VCaP (cell line): ENCODE measurements at regions not wholly inside any gene's neighbourhood (a gene's known extent, or its start where the extent isn't known, plus 50 kb on each side); places are given as distances from the start of the nearest gene placed in this dataset.

Source experiments
- H3K27ac ChIP-seq: fragments of 450-650 bp; 2 replicates; pipeline ENCODE4 v1.5.1; 2017
- TF ChIP-seq, protein P1 (sequence below): fragments of 450-650 bp; conservative IDR thresholded peaks from 2 replicates; pipeline ENCODE4 v1.5.1; 2017; ENCODE audit warnings: mild to moderate bottlenecking, moderate library complexity

DNA sequence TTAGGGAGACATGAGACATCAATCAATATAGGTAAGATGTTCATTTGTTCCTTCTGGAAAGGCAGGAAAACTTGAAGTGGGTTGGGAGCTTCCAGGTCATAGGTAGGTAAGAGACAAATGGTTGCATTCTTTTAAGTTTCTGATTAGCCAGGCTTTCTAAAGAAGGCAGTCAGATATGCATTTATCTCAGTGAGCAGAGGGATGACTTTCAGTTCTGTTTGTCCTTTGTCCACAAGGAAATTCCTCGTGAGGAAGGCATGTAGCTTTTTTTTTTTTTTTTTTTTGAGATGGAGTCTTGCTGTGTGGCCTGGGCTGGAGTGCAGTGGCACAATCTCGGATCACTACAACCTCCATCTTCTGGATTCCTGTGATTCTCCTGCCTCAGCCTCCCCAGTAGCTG lies 155.3 kb upstream of the ABCA1 start:
- H3K27ac ChIP-seq, result no peak overlapping the region
- TF ChIP-seq, protein P1, sequence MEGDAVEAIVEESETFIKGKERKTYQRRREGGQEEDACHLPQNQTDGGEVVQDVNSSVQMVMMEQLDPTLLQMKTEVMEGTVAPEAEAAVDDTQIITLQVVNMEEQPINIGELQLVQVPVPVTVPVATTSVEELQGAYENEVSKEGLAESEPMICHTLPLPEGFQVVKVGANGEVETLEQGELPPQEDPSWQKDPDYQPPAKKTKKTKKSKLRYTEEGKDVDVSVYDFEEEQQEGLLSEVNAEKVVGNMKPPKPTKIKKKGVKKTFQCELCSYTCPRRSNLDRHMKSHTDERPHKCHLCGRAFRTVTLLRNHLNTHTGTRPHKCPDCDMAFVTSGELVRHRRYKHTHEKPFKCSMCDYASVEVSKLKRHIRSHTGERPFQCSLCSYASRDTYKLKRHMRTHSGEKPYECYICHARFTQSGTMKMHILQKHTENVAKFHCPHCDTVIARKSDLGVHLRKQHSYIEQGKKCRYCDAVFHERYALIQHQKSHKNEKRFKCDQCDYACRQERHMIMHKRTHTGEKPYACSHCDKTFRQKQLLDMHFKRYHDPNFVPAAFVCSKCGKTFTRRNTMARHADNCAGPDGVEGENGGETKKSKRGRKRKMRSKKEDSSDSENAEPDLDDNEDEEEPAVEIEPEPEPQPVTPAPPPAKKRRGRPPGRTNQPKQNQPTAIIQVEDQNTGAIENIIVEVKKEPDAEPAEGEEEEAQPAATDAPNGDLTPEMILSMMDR, result no peak

DNA sequence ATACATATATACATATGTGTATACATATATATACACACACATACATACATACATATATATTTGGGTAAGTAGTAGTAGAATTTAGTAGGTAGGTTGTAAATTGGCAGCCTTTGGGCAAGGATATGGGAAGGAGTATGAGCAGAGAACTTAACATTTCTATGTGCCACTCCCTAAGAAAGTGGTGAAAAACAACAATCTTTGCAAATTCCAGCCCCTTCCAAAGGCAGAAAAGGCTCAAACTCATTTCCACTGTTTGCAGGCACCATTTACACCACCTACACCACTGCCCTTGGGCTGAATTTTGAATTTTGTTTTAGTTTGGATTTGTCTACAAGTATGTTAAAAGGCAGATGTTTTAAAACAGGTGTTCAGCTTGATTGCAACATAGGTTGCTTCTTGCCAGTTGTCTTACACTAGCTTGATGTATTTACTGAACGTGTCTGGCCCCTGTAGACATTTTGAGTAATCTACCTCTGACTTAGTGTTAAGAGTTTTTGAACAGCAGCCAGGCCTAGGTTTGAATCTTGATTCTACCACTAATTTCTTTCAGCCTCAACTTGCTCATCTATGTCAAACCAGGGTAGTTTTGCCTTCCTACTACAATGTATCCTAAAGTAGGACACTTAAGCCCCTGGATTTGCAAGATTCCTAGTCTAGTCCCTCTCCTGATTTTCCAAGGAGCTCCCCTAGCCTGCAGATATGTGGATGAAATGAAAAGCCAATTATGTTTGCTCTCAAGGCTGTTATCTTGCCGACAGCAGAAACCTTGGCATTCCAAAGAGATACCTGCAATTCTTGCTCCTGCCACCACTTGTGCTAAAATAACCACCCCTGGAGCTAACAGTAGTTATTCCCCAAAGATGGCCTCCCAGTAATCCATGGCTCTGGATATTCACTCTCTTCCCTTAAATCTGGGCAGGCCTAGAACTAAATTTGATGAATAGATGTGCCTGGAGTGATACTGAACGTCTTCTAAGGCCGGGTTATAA lies 156.2 kb upstream of the SLC44A1 start:
- TF ChIP-seq, protein P1, result no peak
- no peak overlapping the region for H3K27ac ChIP-seq

DNA sequence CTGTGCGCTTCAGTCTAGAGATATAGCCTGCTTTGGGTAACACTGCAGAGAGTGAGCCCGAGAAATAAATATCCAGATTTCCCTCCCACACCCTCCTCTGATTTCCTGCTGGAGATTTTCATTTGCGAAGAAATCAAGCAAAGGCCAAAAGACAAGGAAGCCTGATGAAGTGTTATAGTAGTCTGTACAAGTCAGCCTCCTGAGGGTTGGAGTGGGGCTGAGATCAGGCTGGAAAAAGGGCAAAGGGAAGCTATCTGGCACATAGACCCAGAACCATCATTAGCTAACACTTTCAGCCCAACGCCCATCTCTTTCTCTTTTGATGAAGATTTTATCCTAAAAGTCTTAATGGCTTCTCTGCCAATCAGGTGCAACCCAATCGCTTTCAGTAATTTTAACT lies 154.6 kb upstream of the SLC44A1 start:
- TF ChIP-seq, protein P1, result no peak
- no peak overlapping the region for H3K27ac ChIP-seq

DNA sequence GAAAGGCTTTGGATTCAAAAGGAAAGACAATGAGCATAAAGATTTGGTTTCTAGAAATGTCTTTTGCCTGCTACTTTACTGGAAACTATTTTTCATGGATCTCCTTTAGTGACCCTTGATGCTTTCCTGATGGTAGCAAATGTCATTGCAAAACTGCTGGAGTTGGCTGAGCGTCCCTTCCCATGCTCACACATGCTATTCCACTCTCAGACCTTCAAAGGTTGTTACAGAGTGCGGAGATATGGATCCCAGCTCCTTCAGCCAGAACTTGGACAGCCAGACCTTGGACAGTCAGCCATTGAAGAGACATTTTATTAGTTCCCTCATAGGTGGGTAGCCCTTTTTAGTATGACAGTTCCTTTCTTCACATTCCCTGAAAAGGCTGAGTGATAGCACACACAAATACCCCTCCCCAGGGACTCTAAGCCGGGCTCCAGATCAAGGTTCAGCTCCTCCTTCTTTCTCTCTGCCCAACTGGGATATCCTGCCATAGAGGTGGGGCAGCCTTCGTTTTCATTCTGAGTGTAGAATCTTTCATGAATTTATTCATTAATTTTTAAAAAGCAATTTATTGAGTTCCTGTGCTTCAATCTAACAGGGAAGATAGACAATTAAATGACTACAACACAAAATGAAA lies 153.3 kb upstream of the SLC44A1 start:
- TF ChIP-seq, protein P1, result no peak
- no peak overlapping the region for H3K27ac ChIP-seq

DNA sequence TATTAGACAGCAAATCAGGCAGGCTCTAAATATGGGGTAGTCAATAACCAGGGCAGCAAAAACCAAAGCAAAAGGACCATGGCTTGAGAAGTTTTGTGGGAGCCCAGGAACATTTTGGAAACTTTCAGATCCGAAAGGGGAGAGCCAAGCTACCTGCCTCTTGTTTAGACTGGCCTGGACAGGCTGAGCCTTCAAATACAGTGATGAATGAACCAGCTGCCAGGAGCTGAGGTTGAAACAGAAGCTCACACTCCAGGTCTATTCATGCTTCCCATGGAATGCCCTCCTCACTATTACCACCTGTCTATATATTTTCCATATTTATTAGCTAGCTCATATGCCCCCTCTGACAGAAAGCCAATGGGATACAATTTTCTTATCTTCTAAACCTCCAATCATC lies 150.8 kb upstream of the SLC44A1 start:
- no peak overlapping the region for H3K27ac ChIP-seq
- TF ChIP-seq, protein P1, result no peak

DNA sequence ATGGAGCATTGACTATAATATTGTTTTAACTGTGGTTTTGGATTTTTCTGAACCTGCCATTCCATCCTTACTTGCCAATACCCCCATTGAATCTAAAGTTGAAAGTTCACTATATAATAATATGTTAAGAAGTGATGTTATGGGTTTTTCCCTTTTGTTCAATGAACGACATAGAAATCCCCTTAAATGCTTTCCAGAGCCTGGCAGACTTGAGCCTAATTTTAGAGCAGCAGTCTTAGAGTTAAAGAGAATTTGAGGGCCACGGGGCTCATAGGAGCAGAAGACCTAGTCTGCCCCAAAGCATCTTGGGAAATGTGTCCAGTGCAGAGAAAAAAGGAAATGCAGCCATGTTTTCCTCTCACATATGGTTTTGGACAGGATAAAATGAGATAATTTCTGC lies 146.1 kb upstream of the SLC44A1 start:
- TF ChIP-seq, protein P1, result no peak
- no peak overlapping the region for H3K27ac ChIP-seq

DNA sequence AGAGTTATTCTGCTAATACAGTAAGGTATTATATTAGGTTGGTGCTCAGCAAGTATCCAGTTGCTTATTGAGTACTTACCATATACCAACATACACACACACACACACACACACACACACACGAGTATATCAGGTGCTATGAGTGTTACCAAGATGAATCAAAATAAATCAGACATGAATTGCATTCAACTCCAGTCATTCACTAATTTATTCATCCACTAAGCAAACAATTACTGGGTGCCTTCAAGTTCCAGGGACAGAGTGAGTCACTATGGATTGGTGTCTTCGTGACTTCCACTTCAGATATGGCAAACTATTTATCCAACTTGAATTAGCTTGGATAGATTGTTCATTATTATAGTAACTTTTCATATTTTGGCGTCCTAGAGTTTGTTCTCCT lies 140.7 kb upstream of the SLC44A1 start:
- TF ChIP-seq, protein P1, result no peak
- H3K27ac ChIP-seq, result no peak overlapping the region
